ENCODE measurements at regions not wholly inside any gene's neighbourhood (a gene's known extent, or its start where the extent isn't known, plus 50 kb on each side); places are given as distances from the start of the nearest gene placed in this dataset.

DNA sequence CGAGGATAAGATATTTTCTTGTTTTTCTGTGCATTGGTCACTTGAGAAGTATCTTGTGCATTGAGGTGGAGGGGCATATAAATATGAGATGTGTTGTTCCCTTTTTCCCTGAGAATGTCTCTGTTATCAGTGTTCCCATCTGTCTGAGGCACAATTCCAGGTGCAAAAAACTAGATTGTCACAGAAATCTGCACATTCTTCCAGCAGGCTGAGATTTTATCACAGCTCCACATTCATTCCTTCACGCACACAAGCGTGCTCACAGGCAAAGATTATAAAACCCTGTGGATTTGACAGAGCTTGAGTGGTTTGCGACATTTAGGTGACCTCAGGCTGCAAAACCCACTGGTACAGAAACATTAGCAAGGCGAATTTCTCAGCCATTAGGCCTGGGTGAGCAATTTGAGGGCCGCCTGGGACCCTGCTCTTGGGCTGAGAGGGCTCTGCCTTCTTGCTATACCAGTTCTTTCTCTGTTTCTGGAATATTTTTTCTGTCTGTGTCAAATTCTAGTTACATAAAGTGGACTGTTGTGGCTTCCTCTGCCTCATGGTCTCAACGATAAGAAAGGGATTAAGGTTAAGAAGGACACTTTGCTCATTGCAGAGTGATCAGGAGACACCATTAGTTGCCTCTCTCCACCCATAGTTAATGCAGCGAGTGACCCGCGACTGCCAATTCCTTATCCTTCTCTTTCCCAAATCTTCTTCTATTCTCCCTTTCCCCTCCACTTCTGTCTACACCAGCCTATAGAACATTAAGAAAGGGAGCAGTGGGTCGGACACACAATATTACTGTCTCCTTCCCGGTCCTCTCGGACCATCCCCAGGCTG is 86.7 kb upstream of the C1QTNF7 start:
- DNase-seq = no peak

GRCh38 chr4:15341733-15342300 is 86.0 kb upstream of the C1QTNF7 start:
- DNase-seq = no peak

DNA sequence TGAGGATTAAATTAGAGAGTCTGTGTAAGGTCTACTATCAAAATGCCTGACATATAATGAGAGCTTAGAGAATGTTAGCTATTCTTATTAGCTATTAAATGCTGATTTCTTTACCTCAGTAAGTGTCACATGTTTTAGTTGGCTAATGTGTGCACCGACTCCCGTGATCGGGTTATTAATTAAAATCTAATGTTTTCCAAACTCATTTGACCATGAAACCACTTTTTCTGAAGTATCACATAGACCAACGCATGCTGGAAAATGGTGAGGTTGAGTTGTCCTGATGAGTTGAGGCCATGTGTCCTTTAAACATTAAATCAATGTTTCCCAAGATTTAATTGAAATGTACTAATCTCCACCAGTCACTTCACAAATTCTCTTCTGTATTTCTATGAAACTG is 84.8 kb upstream of the C1QTNF7 start:
- DNase-seq = no peak

- DNase-seq = no peak
These were observed 84.3 kb upstream of the C1QTNF7 start for GRCh38 chr4:15343581-15343980.

GRCh38 chr4:15344041-15344440 is 83.8 kb upstream of the C1QTNF7 start:
- no peak for DNase-seq

DNA sequence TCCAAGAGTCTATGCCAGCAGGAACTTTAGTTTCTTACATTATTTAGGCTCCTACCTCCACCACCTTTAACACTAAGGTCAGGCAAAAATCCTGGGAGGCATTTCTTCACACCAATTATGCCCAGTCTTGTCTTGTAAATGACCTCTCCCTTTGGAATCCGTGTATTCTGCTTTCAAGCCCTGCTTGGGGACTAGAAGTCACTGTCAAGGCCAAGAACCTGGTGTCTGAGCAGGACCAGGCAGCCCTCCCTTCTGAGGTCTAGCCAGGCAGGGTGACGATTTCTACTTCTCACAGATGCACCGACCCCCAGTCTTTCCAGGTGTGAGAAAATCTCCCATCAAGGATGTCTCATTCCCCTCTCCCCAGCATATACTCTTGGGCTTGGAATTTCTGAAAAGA is 82.7 kb upstream of the C1QTNF7 start:
- DNase-seq = no peak

DNA sequence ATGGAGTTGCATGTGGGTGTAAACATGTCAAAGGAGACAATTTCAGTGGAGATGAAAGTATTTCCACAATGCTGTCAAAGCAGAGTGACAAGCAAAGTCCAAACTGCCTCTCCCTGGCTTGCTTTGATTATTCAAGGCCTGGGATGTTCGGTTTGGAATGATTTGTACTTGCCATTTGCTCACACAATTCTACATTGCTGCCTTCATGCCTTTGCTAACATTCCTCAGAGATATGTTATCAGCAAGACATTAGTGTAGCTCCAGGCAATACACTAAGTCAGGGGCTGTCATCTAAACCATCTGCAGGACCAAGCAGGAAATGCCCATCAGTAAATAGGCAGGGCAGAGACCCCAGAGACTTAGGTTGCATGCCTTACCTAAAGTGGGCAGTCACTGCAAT is 79.6 kb upstream of the C1QTNF7 start:
- DNase-seq = no peak

- DNase-seq = no peak
These were observed 79.1 kb upstream of the C1QTNF7 start for GRCh38 chr4:15348695-15349094.

GRCh38 chr4:15349531-15349935 is 78.3 kb upstream of the C1QTNF7 start:
- DNase-seq = no peak

DNA sequence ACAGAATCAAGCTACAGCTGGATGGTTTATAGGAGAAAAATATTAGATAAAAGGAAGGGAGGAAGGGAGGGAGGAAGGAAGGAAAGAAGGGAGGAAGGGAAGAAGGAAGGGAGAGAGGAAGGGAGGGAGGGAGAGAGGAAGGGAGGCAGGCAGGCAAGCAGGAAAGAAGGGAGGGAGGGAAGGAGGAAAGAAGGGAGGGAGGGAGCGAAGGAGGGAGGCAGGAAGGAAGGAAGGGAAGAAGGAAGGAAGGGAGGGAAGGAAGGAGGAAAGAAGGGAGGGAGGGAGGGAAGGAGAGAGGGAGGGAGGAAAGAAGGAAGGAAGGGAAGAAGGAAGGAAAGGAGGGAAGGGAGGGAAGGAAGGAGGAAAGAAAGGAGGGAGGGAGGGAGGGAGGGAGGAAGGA is 77.9 kb upstream of the C1QTNF7 start:
- no peak for DNase-seq

- DNase-seq = no peak
These were observed 75.3 kb upstream of the C1QTNF7 start for GRCh38 chr4:15352524-15352923.

- no peak for DNase-seq
These were observed 74.6 kb upstream of the C1QTNF7 start for GRCh38 chr4:15353207-15353606.

- DNase-seq = no peak
These were observed 73.2 kb upstream of the C1QTNF7 start for GRCh38 chr4:15354371-15355297.

GRCh38 chr4:15361529-15361928 is 66.3 kb upstream of the C1QTNF7 start:
- DNase-seq = no peak

GRCh38 chr4:15362541-15362940 is 65.3 kb upstream of the C1QTNF7 start:
- DNase-seq = no peak

- no peak for DNase-seq
These were observed 63.6 kb upstream of the C1QTNF7 start for GRCh38 chr4:15364183-15364582.

DNA sequence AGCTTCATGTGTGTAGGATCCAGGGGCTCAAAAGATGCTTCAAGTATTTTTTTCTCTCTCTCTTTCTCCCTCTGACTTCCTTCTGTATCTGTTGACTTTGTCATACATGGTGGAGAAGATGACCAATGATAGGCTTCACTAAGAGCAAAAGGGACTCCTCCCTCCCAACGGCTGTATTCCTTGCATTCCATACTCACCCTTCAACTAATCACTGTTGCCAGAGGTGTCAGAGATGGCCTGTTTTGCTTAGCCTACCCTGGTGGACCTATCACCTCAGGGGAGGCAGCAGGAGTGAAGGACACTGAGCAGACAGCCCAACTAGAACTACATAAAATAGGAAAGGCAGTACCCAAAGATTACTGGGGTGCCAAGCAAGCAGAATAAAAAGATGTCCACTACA is 62.2 kb upstream of the C1QTNF7 start:
- no peak for DNase-seq

DNA sequence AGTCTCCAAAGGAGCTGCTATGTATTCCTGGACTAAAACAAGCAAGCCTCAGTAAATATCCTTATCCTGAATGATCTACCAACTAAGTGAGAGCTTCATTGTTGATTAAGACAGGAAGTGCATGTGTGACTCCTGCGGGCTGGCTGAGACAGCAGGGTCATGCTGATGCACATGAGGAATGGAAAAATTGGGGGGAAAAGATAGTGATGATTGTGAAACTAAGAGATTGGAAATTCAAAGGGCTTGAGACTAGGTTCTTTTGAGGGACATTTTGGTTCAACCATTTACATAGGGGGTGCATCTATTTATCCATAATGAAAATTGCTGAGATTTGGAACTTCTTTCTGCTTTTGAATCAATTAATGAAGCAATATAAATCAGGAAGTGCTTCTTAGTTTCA is 61.1 kb upstream of the C1QTNF7 start:
- DNase-seq = no peak

- DNase-seq = no peak
These were observed 59.0 kb upstream of the C1QTNF7 start for GRCh38 chr4:15368856-15369255.

DNA sequence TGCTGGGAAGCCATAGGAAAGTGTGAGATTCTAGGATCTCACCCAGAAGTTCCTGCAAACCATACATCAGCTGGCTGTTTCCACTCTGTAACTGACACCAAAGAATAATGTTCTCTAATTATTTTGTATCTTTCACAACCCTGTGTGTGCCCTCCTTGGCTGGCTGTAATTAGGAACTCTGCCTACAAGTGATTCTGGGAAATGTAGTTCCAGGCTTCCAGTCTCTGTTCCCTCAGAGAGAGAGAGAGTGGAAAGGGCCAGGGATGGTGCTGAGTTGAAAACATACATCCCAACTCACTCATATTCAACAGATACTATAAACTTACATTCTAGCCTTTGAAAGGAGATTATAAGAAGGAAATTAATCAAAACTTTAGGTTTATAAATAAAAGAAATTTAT is 57.5 kb upstream of the C1QTNF7 start:
- DNase-seq = no peak

DNA sequence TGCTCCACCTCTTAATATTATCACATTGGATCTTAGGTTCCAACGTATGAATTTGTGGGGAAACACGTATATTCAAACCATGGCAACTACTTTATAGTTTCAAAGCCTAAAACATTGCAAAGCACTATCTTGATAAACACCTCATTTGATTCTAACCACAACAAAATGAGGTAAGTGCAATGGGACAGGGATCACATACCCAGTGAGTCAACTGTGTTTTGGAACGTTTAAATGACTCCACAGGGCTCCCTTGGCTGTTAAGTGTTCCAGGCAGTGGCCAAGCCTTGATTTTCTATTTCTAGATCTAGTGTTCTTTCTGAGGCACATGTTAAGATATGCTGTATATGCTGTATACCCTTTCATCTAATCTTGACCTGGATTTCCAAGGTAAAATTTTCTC is 54.5 kb upstream of the C1QTNF7 start:
- no peak for DNase-seq

DNA sequence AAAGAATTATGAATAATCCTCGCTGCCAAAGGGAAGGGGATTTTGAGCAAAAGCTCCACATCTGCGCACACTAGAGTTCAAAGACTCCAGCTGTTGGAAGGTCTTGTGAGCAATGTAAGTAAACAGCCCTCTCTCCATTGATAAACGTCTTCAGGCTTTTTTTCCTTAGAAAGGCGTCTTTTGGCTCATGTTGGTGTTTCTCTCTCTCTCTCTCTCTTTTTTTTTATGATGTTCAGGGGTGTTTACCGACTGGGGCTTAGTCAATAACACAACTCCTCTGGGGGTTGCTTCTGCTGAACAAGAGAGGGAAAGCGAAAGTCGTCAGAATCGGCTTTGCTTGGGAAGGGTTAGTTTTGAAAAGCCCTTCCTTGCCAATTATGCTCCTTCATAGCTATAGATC is 53.2 kb upstream of the C1QTNF7 start:
- no peak for DNase-seq

DNA sequence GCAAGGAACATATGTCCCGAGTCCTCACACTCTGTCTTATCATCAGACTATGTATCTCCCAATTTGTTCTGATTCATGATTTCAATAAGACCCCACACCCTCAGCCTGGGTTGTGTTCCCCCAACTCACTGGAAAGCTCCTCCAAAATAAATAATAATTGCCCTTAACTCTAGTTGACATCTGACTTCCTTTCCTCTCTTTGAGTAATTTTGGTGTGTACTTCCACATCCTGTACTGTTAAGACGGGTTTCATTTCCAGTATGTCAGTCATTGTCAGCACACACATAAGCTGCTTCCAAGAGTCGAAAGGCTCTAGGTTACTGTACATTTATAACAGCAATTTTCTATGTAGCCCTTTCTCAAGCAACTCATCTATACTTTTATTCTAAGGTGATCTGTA is 52.2 kb upstream of the C1QTNF7 start:
- DNase-seq = no peak

DNA sequence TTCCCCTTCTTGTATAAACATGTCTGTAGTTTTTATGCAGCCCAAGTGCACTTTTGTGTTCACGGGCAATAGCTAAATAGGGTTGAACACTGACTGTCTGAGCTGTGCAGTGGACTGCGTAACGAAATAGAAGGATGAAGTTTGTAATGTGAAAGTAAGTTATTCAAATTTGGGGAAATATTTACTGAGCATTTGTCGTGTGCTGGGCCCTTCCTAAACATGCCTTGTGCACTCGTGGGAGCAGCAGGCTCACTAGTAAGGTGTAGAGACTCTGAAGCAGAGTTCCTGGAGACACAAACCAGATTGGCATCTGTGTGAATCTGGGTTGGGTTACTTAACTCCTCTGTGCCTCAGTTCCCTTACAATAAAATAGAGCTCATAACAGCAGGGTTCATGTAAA is 51.7 kb upstream of the C1QTNF7 start:
- no peak for DNase-seq

All from CD4-positive, alpha-beta T cell treated with Interleukin-4 for 4 hours (primary cell).